ENCODE measurements at regions not wholly inside any gene's neighbourhood (a gene's known extent, or its start where the extent isn't known, plus 50 kb on each side); places are given as distances from the start of the nearest gene placed in this dataset.

- Mint-ChIP-seq H3K4me1 (no peaks in the 10 kb centered on the region), H3K27me3 (no peaks in the 10 kb centered on the region), H3K4me3 (no peak overlapping the region), H3K9me3 (peaks cover 0 to 5% (median 0%) of the 10 kb centered on the region in 5 donors), H3K27ac (no peak overlapping the region), H3K36me3 (no peaks in the 10 kb centered on the region)
- CTCF ChIA-PET = no interaction called here
- no peaks in the 10 kb centered on the region for H3K36me3 ChIP-seq (ENCODE audit: insufficient read depth, low read length)
- no peaks in the 10 kb centered on the region for H3K27me3 ChIP-seq (ENCODE audit: insufficient read depth, low read length, poor library complexity, severe bottlenecking)
- POLR2A ChIA-PET = no interaction called here
- no peaks in the 10 kb centered on the region for H3K4me1 ChIP-seq (ENCODE audit: insufficient read depth, low read length)
- H3K27ac ChIP-seq (ENCODE audit: low read depth, low read length) = no peak overlapping the region
- no peak overlapping the region for H3K4me3 ChIP-seq (ENCODE audit: low read length)
- H3K9me3 ChIP-seq (ENCODE audit: low read length) = no peaks in the 10 kb centered on the region
- no peak for DNase-seq
Observed at GRCh38 chr12:42761601-42762350, 172.2 kb upstream of the PRICKLE1 start.

- no peak for DNase-seq
- Histone ChIP-seq H3K27me3 (ENCODE audit: insufficient read depth, low read length, poor library complexity, severe bottlenecking) (no peaks in the 10 kb centered on the region), H3K4me1 (ENCODE audit: insufficient read depth, low read length) (no peaks in the 10 kb centered on the region), H3K4me3 (ENCODE audit: low read length) (no peak overlapping the region), H3K36me3 (ENCODE audit: insufficient read depth, low read length) (no peaks in the 10 kb centered on the region), H3K9me3 (ENCODE audit: low read length) (no peaks in the 10 kb centered on the region), H3K27ac (ENCODE audit: low read depth, low read length) (no peak overlapping the region)
- Mint-ChIP-seq H3K4me1 (no peaks in the 10 kb centered on the region), H3K4me3 (no peak overlapping the region), H3K27ac (no peak overlapping the region), H3K36me3 (no peaks in the 10 kb centered on the region), H3K27me3 (no peaks in the 10 kb centered on the region), H3K9me3 (peaks cover 0 to 5% (median 0%) of the 10 kb centered on the region in 5 donors)
- POLR2A ChIA-PET = no interaction called here
- CTCF ChIA-PET = no interaction called here
Observed at GRCh38 chr12:42761086-42761485, 171.5 kb upstream of the PRICKLE1 start.

- Histone ChIP-seq H3K36me3 (ENCODE audit: insufficient read depth, low read length) (no peaks in the 10 kb centered on the region), H3K4me3 (ENCODE audit: low read length) (no peak overlapping the region), H3K4me1 (ENCODE audit: insufficient read depth, low read length) (no peaks in the 10 kb centered on the region), H3K27ac (ENCODE audit: low read depth, low read length) (no peak overlapping the region), H3K27me3 (ENCODE audit: insufficient read depth, low read length, poor library complexity, severe bottlenecking) (no peaks in the 10 kb centered on the region), H3K9me3 (ENCODE audit: low read length) (no peaks in the 10 kb centered on the region)
- Mint-ChIP-seq H3K4me3 (no peak overlapping the region), H3K36me3 (no peaks in the 10 kb centered on the region), H3K27me3 (no peaks in the 10 kb centered on the region), H3K9me3 (peaks cover 0 to 3% (median 0%) of the 10 kb centered on the region in 5 donors), H3K4me1 (no peaks in the 10 kb centered on the region), H3K27ac (no peak overlapping the region)
- CTCF ChIA-PET = no interaction called here
- no peak for DNase-seq
- POLR2A ChIA-PET = no interaction called here
Observed at GRCh38 chr12:42760550-42760949, 171.0 kb upstream of the PRICKLE1 start.

- H3K4me1 ChIP-seq (ENCODE audit: insufficient read depth, low read length) = no peaks in the 10 kb centered on the region
- H3K4me3 Mint-ChIP-seq = no peak overlapping the region
- H3K27me3 Mint-ChIP-seq = no peaks in the 10 kb centered on the region
- no peaks in the 10 kb centered on the region for H3K36me3 Mint-ChIP-seq
- no peaks in the 10 kb centered on the region for H3K27me3 ChIP-seq (ENCODE audit: insufficient read depth, low read length, poor library complexity, severe bottlenecking)
- H3K4me1 Mint-ChIP-seq = no peaks in the 10 kb centered on the region
- no peak overlapping the region for H3K27ac ChIP-seq (ENCODE audit: low read depth, low read length)
- H3K4me3 ChIP-seq (ENCODE audit: low read length) = no peak overlapping the region
- ChIA-PET CTCF (no interaction called here), POLR2A (no interaction called here)
- no peaks in the 10 kb centered on the region for H3K36me3 ChIP-seq (ENCODE audit: insufficient read depth, low read length)
- no peak for DNase-seq
- no peak overlapping the region for H3K27ac Mint-ChIP-seq
- no peaks in the 10 kb centered on the region for H3K9me3 ChIP-seq (ENCODE audit: low read length)
- H3K9me3 Mint-ChIP-seq = peaks cover 0 to 2% (median 2%) of the 10 kb centered on the region in 5 donors
Observed at GRCh38 chr12:42759622-42760273, 170.2 kb upstream of the PRICKLE1 start.

GRCh38 chr12:42758806-42759205 is 169.3 kb upstream of the PRICKLE1 start:
- Mint-ChIP-seq H3K27me3 (no peaks in the 10 kb centered on the region), H3K27ac (no peak overlapping the region), H3K9me3 (peaks cover 0 to 2% (median 0%) of the 10 kb centered on the region in 5 donors), H3K4me3 (no peak overlapping the region), H3K36me3 (no peaks in the 10 kb centered on the region), H3K4me1 (no peaks in the 10 kb centered on the region)
- no peak overlapping the region for H3K4me3 ChIP-seq (ENCODE audit: low read length)
- DNase-seq = no peak
- H3K36me3 ChIP-seq (ENCODE audit: insufficient read depth, low read length) = no peaks in the 10 kb centered on the region
- no peaks in the 10 kb centered on the region for H3K27me3 ChIP-seq (ENCODE audit: insufficient read depth, low read length, poor library complexity, severe bottlenecking)
- H3K27ac ChIP-seq (ENCODE audit: low read depth, low read length) = no peak overlapping the region
- H3K9me3 ChIP-seq (ENCODE audit: low read length) = no peaks in the 10 kb centered on the region
- H3K4me1 ChIP-seq (ENCODE audit: insufficient read depth, low read length) = no peaks in the 10 kb centered on the region
- CTCF ChIA-PET = no interaction called here
- POLR2A ChIA-PET = no interaction called here

- H3K27me3 ChIP-seq (ENCODE audit: insufficient read depth, low read length, poor library complexity, severe bottlenecking) = no peaks in the 10 kb centered on the region
- no peaks in the 10 kb centered on the region for H3K36me3 ChIP-seq (ENCODE audit: insufficient read depth, low read length)
- no peak overlapping the region for H3K27ac ChIP-seq (ENCODE audit: low read depth, low read length)
- peaks cover 0 to 3% (median 2%) of the 10 kb centered on the region in 5 donors for H3K9me3 Mint-ChIP-seq
- H3K4me3 Mint-ChIP-seq = no peak overlapping the region
- H3K36me3 Mint-ChIP-seq = no peaks in the 10 kb centered on the region
- no peak overlapping the region for H3K4me3 ChIP-seq (ENCODE audit: low read length)
- POLR2A ChIA-PET = no interaction called here
- CTCF ChIA-PET = interaction anchor here (0.9 kb wide), 1 partner anchor 11 kb away, joined by 3 read pairs; no protein-coding TSS in a partner anchor
- H3K4me1 ChIP-seq (ENCODE audit: insufficient read depth, low read length) = no peaks in the 10 kb centered on the region
- no peaks in the 10 kb centered on the region for H3K4me1 Mint-ChIP-seq
- DNase-seq = no peak
- H3K27me3 Mint-ChIP-seq = no peaks in the 10 kb centered on the region
- H3K27ac Mint-ChIP-seq = no peak overlapping the region
- H3K9me3 ChIP-seq (ENCODE audit: low read length) = no peaks in the 10 kb centered on the region
Observed at GRCh38 chr12:42757624-42758119, 168.1 kb upstream of the PRICKLE1 start.

- Histone ChIP-seq H3K27ac (ENCODE audit: low read depth, low read length) (no peak overlapping the region), H3K4me1 (ENCODE audit: insufficient read depth, low read length) (no peaks in the 10 kb centered on the region), H3K4me3 (ENCODE audit: low read length) (no peak overlapping the region), H3K9me3 (ENCODE audit: low read length) (no peaks in the 10 kb centered on the region), H3K27me3 (ENCODE audit: insufficient read depth, low read length, poor library complexity, severe bottlenecking) (no peaks in the 10 kb centered on the region), H3K36me3 (ENCODE audit: insufficient read depth, low read length) (no peaks in the 10 kb centered on the region)
- Mint-ChIP-seq H3K9me3 (peaks cover 0 to 3% (median 2%) of the 10 kb centered on the region in 5 donors), H3K4me3 (no peak overlapping the region), H3K36me3 (no peaks in the 10 kb centered on the region), H3K27me3 (no peaks in the 10 kb centered on the region), H3K4me1 (no peaks in the 10 kb centered on the region), H3K27ac (no peak overlapping the region)
- ChIA-PET POLR2A (no interaction called here), CTCF (interaction anchor here (0.9 kb wide), 1 partner anchor 12 kb away, joined by 3 read pairs; no protein-coding TSS in a partner anchor)
- DNase-seq = no peak
Observed at GRCh38 chr12:42756841-42757623, 167.5 kb upstream of the PRICKLE1 start.

- H3K4me3 ChIP-seq (ENCODE audit: low read length) = no peak overlapping the region
- ChIA-PET CTCF (no interaction called here), POLR2A (no interaction called here)
Observed at GRCh38 chr12:42750356-42750755, 160.8 kb upstream of the PRICKLE1 start.

More at GRCh38 chr12:42750356-42750755, 160.8 kb upstream of the PRICKLE1 start:
- DNase-seq = no peak
- H3K36me3 Mint-ChIP-seq = no peaks in the 10 kb centered on the region
- H3K27ac ChIP-seq (ENCODE audit: low read depth, low read length) = no peak overlapping the region
- no peak overlapping the region for H3K27ac Mint-ChIP-seq
- H3K9me3 ChIP-seq (ENCODE audit: low read length) = no peaks in the 10 kb centered on the region
- H3K27me3 ChIP-seq (ENCODE audit: insufficient read depth, low read length, poor library complexity, severe bottlenecking) = no peaks in the 10 kb centered on the region
- H3K4me1 ChIP-seq (ENCODE audit: insufficient read depth, low read length) = no peaks in the 10 kb centered on the region
- no peaks in the 10 kb centered on the region for H3K36me3 ChIP-seq (ENCODE audit: insufficient read depth, low read length)
- no peaks in the 10 kb centered on the region for H3K4me1 Mint-ChIP-seq
- peaks cover 3 to 22% (median 8%) of the 10 kb centered on the region in 5 donors for H3K9me3 Mint-ChIP-seq
- H3K27me3 Mint-ChIP-seq = peaks cover 0 to 3% of the 10 kb centered on the region in 2 donors
- no peak overlapping the region for H3K4me3 Mint-ChIP-seq
